ENCODE measurements at regions not wholly inside any gene's neighbourhood (a gene's known extent, or its start where the extent isn't known, plus 50 kb on each side); places are given as distances from the start of the nearest gene placed in this dataset.
"Not testable (repeated sequence)": the region's sequence is repeated elsewhere in the genome, so short reads cannot be mapped to it uniquely, and the experiment has no call there.

DNA sequence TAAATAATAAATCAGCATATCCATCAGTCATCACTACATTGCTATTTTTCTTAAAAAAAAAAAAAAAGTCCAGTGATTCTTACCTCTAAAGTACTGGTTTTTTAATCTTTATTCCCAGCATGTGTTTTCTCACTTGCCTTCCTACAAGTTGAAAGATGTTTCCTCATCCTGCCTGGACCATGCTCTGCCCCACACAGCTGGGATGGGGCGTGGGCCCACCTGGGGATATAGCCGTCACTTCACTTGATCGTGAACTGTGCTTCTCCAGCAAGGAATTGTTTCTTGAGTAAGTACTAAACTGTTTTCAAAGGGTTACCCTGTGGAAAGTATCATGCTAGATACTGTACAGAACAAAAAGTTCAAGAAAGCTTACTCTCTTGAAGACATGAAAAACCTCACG is 212.6 kb upstream of the HTR1E start:
- H3K9me3 Mint-ChIP-seq: peaks cover 0 to 8% (median 4%) of the 10 kb centered on the region in 7 donors
- H3K27me3 Mint-ChIP-seq: no peaks in the 10 kb centered on the region
- no peaks in the 10 kb centered on the region for H3K4me1 Mint-ChIP-seq
- H3K27ac Mint-ChIP-seq: no peak overlapping the region
- ATAC-seq (ENCODE audit: low read depth in 2 of 2) (no peak), DNase-seq (no peak)
- H3K36me3 Mint-ChIP-seq: no peaks in the 10 kb centered on the region
- H3K4me3 Mint-ChIP-seq: no peak overlapping the region

DNA sequence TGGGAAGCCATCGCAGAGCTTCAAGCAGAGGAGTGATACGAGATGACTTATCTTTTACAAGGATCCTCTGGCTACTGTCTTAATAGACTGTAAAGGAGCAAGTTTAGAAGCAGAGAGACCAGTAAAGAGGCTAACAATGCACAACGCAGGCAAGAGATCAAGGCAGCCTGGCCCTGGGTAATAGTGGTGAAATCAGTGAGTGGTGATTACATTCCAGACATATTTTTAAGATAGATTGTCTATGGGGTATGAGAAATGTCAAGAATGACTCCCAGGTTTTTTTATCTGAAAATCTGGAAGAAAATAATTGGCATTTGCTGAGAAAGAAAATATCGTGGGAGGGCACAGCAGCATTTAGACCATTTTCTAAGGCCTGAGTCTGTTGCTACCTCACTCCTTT is 213.6 kb upstream of the HTR1E start:
- no peaks in the 10 kb centered on the region for H3K4me1 Mint-ChIP-seq
- ATAC-seq (ENCODE audit: low read depth in 2 of 2) (no peak), DNase-seq (no peak)
- H3K4me3 Mint-ChIP-seq: peak overlapping the region in 1 of 8 donors; percentile 67
- no peaks in the 10 kb centered on the region for H3K27me3 Mint-ChIP-seq
- H3K27ac Mint-ChIP-seq: no peak overlapping the region
- peaks cover 0 to 11% (median 5%) of the 10 kb centered on the region in 7 donors for H3K9me3 Mint-ChIP-seq
- no peaks in the 10 kb centered on the region for H3K36me3 Mint-ChIP-seq

DNA sequence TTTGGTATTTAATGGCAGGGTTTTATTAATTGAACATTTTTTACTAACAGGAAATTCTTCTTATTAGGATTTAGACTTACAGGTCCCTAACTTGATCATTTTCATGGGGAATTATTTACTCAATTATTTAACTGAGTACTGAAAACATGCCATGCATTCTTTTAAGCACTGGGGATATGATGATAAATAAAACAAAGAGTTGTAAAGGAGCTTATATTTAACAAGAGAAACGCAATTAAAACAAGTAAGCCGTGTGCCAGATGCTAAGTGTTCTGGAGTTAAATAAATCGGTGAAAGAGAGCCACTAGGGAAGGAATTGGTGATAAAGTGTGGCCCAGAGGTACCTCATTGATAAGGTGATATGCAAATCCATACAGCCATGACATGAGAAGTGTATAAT is 214.2 kb upstream of the HTR1E start:
- Mint-ChIP-seq H3K4me3 (no peak overlapping the region), H3K4me1 (no peaks in the 10 kb centered on the region), H3K36me3 (no peaks in the 10 kb centered on the region), H3K27me3 (no peaks in the 10 kb centered on the region), H3K27ac (no peak overlapping the region), H3K9me3 (peaks cover 0 to 11% (median 5%) of the 10 kb centered on the region in 7 donors)
- no peak for ATAC-seq (ENCODE audit: low read depth in 2 of 2)
- DNase-seq: no peak

DNA sequence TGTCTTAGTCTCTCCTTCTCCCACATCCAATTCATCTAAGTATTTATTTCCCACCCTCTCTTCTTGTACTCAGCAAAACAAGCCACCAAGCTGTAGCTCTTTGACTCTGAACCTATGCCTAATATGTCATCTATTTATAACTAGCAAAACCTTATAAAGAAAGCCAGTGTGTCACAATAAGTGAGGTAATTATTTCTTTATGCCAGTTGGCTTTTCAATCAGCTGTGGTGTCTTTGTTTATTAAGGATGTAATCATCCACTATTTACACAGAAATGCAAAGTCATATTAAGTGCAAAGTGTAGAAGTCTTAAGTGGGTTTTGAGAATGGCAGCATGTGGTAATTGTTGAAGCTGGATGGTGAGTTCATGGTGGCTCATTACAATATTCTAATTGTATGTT is 215.2 kb upstream of the HTR1E start:
- Mint-ChIP-seq H3K9me3 (peaks cover 0 to 11% (median 5%) of the 10 kb centered on the region in 7 donors), H3K36me3 (no peaks in the 10 kb centered on the region), H3K27me3 (no peaks in the 10 kb centered on the region), H3K4me3 (no peak overlapping the region), H3K4me1 (no peaks in the 10 kb centered on the region), H3K27ac (no peak overlapping the region)
- ATAC-seq (ENCODE audit: low read depth in 2 of 2) (no peak), DNase-seq (no peak)

DNA sequence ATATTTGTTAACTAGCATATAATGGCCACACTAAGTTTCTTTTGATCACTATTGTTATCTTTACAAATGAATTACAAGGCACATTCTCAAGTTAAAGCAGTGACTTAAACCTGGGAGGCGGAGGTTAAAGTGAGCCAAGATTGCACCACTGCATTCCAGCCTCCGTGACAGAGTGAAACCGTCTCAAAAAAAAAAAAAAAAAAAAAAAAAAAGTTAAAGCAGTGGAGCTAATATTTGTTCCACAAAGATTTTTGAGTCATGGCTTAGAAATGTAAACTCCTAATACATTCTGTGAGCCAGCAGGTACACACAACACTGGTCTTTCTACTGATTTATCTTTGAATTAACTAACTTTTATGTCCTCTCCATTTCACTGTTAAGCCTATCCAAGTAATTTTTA is 221.7 kb upstream of the HTR1E start:
- no peak overlapping the region for H3K4me3 Mint-ChIP-seq
- H3K4me1 Mint-ChIP-seq: no peaks in the 10 kb centered on the region
- peaks cover 0 to 5% (median 2%) of the 10 kb centered on the region in 7 donors for H3K9me3 Mint-ChIP-seq
- no peaks in the 10 kb centered on the region for H3K36me3 Mint-ChIP-seq
- DNase-seq (no peak), ATAC-seq (ENCODE audit: low read depth in 2 of 2) (no peak)
- H3K27me3 Mint-ChIP-seq: no peaks in the 10 kb centered on the region
- H3K27ac Mint-ChIP-seq: no peak overlapping the region

DNA sequence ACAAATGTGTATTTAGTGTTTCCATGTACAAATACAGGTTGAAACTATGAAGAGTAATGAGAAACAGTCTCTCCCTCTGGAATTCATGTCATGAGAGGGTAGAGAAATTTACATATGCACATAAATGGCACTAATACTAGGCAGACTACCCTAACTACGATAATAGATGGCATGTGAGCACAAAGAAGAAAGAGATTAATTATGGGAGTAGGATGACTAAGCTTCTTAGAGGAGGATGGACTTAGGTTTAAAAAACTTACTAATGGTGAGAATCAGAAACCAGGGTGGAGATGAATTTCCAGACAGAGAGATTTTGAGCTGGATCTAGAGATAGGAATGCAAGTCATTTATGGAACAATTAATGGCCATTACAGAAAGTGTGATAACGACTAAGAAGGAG is 225.3 kb upstream of the HTR1E start:
- Mint-ChIP-seq H3K4me3 (no peak overlapping the region), H3K9me3 (peaks cover 0 to 5% (median 0%) of the 10 kb centered on the region in 7 donors), H3K27ac (no peak overlapping the region), H3K27me3 (no peaks in the 10 kb centered on the region), H3K4me1 (no peaks in the 10 kb centered on the region), H3K36me3 (no peaks in the 10 kb centered on the region)
- no peak for DNase-seq
- ATAC-seq (ENCODE audit: low read depth in 2 of 2): no peak

DNA sequence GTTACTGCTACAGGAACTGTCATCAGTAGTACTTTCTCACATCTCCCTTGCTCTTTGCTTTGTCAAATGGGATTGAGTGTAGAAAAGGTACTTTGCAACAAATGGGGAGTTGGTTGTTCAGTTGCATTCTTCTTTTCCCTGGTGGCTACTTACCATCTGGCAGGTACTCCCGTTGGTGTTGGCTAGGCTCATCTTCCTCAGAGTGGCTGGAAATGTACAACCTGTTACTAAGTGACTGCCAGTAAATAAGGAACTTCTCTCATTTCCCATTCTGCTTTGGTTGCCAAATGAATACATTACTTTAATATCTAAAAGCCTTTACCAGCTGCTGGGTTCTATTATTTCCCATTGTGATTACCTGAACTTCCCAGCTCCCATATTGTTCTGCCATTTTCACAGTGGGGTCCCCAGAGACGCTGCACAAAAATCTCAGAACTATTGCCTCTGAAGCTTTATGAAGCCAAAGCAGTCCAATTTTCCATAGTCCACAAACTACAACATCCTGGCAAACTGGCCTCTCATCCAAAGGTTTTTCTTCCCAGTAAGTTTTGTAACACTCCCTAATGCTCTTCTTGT is 229.7 kb upstream of the HTR1E start:
- H3K4me1 Mint-ChIP-seq: no peaks in the 10 kb centered on the region
- no peak overlapping the region for H3K4me3 Mint-ChIP-seq
- ATAC-seq (ENCODE audit: low read depth in 2 of 2): no peak
- no peak for DNase-seq
- H3K27me3 Mint-ChIP-seq: no peaks in the 10 kb centered on the region
- no peaks in the 10 kb centered on the region for H3K36me3 Mint-ChIP-seq
- H3K27ac Mint-ChIP-seq: no peak overlapping the region
- peaks cover 0 to 8% (median 3%) of the 10 kb centered on the region in 7 donors for H3K9me3 Mint-ChIP-seq

DNA sequence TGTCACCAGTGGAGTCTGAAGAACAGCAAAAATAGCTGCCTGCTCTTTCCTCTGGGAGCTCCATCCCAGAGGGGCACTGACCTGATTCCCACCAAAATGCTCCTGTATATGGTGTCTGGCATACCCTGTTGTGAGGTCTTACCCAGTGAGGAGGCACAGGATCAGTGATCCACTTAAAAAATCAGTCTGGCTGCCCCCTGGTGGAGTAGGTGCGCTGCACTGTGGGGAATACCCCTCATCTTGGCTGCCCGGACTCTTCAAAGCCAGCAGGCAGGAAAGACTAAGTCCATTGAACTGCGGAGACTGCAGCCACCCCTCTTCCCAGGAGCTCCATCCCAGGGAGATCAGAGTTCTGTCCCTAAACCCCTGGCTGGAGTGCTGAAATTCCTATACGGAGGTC is 230.9 kb upstream of the HTR1E start:
- no peaks in the 10 kb centered on the region for H3K27me3 Mint-ChIP-seq
- peaks cover 0 to 16% (median 6%) of the 10 kb centered on the region in 7 donors for H3K9me3 Mint-ChIP-seq
- H3K27ac Mint-ChIP-seq: no peak overlapping the region
- no peak overlapping the region for H3K4me3 Mint-ChIP-seq
- ATAC-seq (ENCODE audit: low read depth in 2 of 2) (no peak), DNase-seq (no peak)
- H3K4me1 Mint-ChIP-seq: no peaks in the 10 kb centered on the region
- H3K36me3 Mint-ChIP-seq: no peaks in the 10 kb centered on the region

DNA sequence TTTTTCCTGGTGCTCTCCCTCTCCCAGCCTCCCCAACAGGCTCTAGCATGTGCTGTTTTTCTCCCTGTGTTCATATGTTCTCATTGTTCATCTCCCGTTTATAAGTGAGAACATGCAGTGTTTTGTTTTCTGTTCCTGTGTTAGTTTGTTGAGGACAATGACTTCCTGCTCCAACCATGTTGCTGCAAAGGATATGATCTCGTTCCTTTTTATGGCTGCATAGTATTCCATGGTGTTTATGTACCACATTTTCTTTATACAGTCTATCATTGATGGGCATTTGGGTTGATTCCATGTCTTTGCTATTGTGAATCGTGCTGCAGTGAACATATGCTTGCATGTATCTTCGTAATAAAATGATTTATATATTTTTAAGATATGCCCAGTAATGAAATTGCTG is 236.1 kb upstream of the HTR1E start:
- not testable (repeated sequence) for ATAC-seq (ENCODE audit: low read depth in 2 of 2); H3K27ac Mint-ChIP-seq
- H3K9me3 Mint-ChIP-seq: peaks cover 0 to 13% (median 8%) of the 10 kb centered on the region in 7 donors

DNA sequence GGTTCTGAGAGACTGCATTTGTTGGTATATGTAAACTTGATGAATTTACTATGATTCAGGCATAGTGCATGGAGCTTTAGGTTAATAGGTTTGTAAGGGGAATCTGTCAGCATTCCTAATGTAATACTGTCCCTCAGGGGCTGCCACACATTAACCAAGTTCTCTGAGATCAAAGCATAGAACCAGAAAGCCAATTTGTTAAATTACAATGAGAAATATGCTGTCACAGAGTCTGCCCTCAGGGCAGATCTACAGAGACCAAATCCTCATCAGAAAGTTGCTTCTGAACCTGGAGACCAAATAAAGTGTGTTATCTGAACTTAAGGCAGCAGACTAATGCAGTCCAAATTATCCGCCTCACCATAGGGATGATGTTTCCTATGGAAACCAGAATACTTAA is 250.8 kb upstream of the HTR1E start:
- DNase-seq: no peak
- Mint-ChIP-seq H3K4me1 (no peaks in the 10 kb centered on the region), H3K36me3 (no peaks in the 10 kb centered on the region), H3K27ac (no peak overlapping the region), H3K27me3 (no peaks in the 10 kb centered on the region), H3K4me3 (no peak overlapping the region), H3K9me3 (peaks cover 0 to 18% (median 6%) of the 10 kb centered on the region in 7 donors)
- ATAC-seq (ENCODE audit: low read depth in 2 of 2): no peak

More for the DNA sequence above, 236.1 kb upstream of the HTR1E start:
- not testable (repeated sequence) for H3K36me3 Mint-ChIP-seq, DNase-seq, H3K27me3 Mint-ChIP-seq, H3K4me3 Mint-ChIP-seq, H3K4me1 Mint-ChIP-seq

DNA sequence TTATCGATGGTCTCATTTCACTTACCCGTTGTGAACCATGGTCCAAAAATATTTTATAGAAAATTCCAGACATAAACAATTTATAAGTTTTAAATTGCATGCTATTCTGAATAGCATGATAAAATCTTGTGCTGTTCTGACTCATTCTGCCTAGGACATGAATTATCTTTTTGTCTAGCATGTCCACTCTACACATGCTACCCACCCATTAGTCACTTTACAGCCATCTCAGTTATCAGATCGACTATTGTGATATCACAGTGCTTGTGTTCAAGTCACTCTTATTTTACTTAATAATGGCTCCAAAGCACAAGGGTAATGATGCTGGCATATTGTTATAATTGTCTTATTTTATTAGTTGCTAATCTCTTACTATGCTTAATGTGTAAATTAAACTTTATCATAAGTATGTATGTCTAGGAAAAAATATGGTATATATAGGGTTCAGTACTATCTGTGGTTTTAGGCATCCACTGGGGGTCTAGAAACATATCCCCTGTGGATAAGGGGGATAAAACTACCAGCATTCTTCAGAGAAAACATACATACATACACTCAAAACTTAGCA is 252.0 kb upstream of the HTR1E start:
- Mint-ChIP-seq H3K36me3 (no peaks in the 10 kb centered on the region), H3K27ac (no peak overlapping the region), H3K9me3 (peaks cover 0 to 22% (median 5%) of the 10 kb centered on the region in 7 donors), H3K4me3 (no peak overlapping the region), H3K27me3 (no peaks in the 10 kb centered on the region), H3K4me1 (no peaks in the 10 kb centered on the region)
- ATAC-seq (ENCODE audit: low read depth in 2 of 2): no peak
- DNase-seq: no peak

DNA sequence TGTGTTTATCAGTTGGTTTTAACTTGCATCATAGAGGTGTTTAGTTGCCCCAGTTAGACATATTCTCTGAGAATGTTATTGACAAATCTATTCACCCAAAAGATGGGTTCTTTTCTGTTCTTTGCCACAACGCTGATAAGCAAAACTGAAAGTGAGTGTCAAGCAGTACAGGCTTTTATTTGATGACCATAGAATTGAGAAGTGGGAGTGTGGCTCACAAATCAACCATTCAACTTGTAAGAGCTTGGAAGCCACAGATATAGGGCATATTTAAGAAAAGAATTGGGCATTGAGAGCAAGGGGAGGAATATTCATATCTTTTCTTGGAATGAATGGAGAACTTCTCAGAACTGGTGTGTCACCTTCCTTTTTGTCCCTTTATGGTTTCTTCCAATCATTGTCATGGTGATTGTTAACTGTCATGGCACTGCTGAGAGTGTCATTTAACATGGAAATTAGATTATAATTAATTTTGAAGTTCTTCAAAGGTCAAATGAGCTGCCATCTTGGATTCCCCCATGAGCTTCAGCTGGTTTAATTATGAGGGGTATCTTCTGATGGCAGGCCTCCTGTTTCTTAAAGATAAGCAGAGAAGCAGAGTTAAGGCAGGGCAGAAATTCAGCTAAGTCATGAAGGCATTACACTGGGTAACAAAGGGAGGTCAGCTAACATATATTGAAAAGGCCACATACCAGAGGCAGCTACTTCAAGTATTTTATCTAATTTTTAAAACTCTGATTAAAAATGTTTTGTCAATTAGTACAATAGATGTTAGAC is 254.0 kb upstream of the HTR1E start:
- Mint-ChIP-seq H3K9me3 (peaks cover 0 to 19% (median 4%) of the 10 kb centered on the region in 7 donors), H3K27me3 (no peaks in the 10 kb centered on the region), H3K27ac (no peak overlapping the region), H3K4me1 (no peaks in the 10 kb centered on the region), H3K36me3 (no peaks in the 10 kb centered on the region), H3K4me3 (no peak overlapping the region)
- DNase-seq (no peak), ATAC-seq (ENCODE audit: low read depth in 2 of 2) (no peak)

DNA sequence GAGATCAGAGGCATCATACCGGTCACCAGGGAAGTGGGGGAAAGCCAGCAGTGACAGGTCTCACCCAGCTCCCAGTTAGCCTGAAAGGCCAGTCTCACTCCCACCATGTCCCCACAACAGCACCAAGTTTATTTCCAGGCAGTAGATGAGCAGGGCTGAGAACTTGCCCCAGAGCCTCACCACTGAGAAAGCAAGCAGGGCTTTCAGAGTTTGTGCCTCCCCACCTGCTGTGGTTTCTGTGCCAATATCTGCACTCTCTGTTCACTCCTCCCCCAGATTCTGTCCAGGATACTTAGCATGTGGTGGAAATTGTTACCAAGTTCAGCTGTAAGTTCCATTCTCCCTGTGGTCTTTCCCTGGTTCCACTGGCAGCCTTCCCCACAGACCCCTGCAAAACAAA is 255.0 kb upstream of the HTR1E start:
- H3K4me1 Mint-ChIP-seq: no peaks in the 10 kb centered on the region
- H3K27me3 Mint-ChIP-seq: no peaks in the 10 kb centered on the region
- no peaks in the 10 kb centered on the region for H3K36me3 Mint-ChIP-seq
- ATAC-seq (ENCODE audit: low read depth in 2 of 2) (no peak), DNase-seq (no peak)
- H3K9me3 Mint-ChIP-seq: peaks cover 0 to 19% (median 4%) of the 10 kb centered on the region in 7 donors
- H3K4me3 Mint-ChIP-seq: no peak overlapping the region
- H3K27ac Mint-ChIP-seq: no peak overlapping the region

DNA sequence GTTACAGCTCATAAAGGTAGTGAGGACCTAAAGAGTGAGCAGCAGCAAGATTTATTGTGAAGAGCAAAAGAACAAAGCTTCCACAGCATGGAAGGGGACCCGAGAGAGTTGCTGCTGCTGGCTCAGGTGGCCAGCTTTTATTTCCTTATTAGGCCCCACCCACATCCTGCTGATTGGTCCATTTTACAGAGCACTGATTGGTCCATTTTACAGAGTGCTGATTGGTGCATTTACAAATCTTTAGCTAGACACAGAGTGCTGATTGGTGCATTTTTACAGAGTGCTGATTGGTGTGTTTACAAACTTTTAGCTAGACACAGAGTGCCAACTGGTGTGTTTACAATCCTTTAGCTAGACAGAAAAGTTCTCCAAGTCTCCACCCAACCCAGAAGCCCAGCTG is 256.2 kb upstream of the HTR1E start:
- H3K27me3 Mint-ChIP-seq; H3K4me3 Mint-ChIP-seq; ATAC-seq (ENCODE audit: low read depth in 2 of 2); H3K4me1 Mint-ChIP-seq; DNase-seq; H3K36me3 Mint-ChIP-seq; H3K27ac Mint-ChIP-seq: not testable (repeated sequence)
- peaks cover 0 to 19% (median 4%) of the 10 kb centered on the region in 7 donors for H3K9me3 Mint-ChIP-seq
